Globus pallidus (tissue), 1 donor: ENCODE measurements at regions not wholly inside any gene's neighbourhood (a gene's known extent, or its start where the extent isn't known, plus 50 kb on each side); places are given as distances from the start of the nearest gene placed in this dataset.

Source experiments
- DNase-seq: peaks from one replicate; pipeline ENCODE4 v3.0.0-alpha.2; 2015; ENCODE audit warnings: low spot score

DNA sequence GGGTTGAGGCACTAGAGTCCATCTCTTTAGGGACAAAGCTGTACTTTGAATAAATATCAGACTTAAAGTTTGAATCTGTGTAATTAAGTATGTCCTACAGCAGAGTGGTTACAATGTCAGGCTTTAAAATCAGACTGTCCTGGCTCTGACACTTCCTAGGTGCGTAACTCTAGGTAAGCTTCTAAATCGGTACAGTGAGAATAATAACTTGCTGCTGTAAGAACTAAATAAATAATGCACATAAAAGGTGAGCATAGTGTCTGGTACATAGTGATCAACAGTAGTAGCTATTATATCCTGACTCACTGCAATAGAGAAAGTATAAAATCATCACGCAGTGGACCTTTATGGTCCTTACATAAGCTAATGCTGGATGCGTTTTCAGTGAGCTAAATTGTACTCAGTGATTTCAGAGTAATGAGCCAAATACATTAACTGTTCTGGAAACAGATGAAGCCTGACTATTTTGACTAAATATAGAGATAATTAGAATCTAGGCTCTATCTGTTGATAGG, 72.2 kb upstream of the PDK4 start:
- no peak for DNase-seq

DNA sequence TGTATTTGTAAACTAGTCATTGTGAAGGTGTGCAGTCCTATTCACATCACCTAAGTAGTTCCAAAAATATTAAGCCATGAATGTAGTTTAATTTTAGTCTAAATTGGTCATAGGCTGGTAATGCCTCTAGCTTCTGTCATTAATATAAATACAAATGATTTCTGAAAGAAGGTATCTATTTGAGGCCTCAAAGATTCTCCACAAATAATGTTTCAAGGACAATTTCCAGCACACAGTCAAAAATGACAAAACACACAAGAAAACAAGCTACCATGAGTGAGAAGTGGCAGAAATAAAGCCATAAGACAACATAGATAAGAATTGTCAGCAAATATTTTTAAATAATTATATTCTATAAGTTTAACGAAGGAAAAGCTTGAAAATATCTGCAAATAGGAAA, 66.7 kb upstream of the PDK4 start:
- DNase-seq: no peak

DNA sequence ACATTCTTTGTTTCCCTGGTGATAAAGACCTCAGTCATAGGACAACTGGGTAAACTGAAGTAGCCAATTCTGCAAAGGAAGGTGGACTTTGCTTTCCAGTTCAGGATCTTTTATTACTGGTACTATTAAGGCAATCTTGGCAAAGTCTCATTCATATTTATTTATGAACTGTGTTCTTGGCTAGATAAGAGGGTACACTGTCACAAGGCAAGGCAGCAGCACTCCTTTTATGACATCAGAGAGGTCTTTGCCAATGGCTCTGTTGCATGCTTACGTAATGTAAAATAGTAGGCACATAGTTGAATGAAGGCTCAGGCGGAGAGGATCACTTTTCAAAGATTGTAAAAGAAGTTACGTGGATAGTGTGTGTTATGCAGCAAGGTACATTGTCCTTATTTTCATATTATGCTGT, 63.7 kb upstream of the PDK4 start:
- DNase-seq: no peak

DNA sequence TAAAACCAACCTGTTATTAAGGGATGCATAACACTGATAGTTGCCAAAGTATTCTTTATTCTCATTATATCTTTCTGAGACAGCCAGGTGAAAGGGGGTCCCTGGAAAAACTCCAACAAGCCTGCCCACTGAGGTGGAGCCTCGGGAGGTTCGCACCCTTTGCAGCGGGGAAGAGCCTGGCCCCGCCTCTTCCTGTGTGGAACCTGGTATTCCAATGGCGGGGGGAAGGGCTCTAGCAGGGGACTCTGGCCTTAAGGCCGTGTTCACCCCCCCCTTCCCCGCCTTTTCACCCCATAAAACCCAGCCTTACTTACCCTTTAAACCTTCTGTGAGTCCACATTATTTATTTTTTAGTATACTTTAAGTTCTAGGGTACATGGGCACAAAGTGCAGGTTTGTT, 62.4 kb upstream of the PDK4 start:
- no peak for DNase-seq

DNA sequence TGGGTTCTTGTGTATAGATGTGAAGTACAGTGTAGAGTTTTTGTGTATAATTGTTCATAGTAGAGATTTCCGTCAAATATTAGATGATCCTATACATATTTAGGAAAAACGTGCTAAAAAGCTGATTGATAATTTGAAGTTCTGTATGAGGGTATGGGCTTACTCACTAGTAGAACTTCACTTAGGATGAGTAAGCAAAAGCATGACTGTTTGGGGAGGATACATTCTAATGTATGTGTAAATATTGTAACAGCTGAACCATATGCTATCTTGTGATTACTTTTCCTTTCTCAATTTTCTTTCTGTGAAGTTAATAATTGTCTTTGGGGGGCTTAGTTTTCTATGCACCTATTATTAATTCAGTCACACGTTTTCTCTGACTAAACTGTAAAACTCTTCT, 53.2 kb upstream of the PDK4 start:
- DNase-seq: no peak

DNA sequence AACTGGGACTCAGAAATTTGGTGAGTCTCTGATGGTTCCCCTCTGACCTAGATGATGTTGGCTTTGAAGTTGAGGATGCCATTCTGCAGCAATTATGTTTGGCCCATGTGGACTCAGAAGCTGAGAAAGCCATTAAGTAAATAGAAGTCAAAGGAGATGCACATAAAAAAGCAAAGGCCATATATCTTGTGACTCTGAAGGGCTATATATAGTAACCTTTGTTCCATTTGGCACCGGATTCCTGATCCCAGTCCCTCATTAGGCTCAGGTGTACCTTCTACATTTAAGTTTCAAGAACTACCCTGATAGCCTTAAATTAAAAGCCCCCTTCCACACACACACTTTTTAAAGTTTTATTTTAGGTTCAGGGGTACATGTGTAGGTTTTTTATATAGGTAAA, 50.0 kb upstream of the PDK4 start:
- DNase-seq: no peak
